ENCODE measurements at regions not wholly inside any gene's neighbourhood (a gene's known extent, or its start where the extent isn't known, plus 50 kb on each side); places are given as distances from the start of the nearest gene placed in this dataset.
"Not testable (repeated sequence)": the region's sequence is repeated elsewhere in the genome, so short reads cannot be mapped to it uniquely, and the experiment has no call there.

GRCh38 chr4:170247596-170247995 is 157.8 kb upstream of the AADAT start:
- Mint-ChIP-seq H3K4me1 (ENCODE audit: low read depth) (no peaks in the 10 kb centered on the region), H3K4me3 (no peak overlapping the region)

GRCh38 chr4:170243662-170244288 is 154.0 kb upstream of the AADAT start:
- DNase-seq (no peak), ATAC-seq (replicated peaks in 1 of 2) (no peak)
- Mint-ChIP-seq H3K36me3 (ENCODE audit: insufficient read depth in 2 of 2) (peaks cover 0 to 2% of the 10 kb centered on the region in 2 donors), H3K4me1 (ENCODE audit: low read depth) (no peaks in the 10 kb centered on the region), H3K27ac (no peak overlapping the region), H3K9me3 (no peaks in the 10 kb centered on the region), H3K27me3 (ENCODE audit: low read depth) (no peaks in the 10 kb centered on the region), H3K4me3 (no peak overlapping the region)

More at GRCh38 chr4:170247596-170247995, 157.8 kb upstream of the AADAT start:
- H3K9me3 Mint-ChIP-seq = peaks cover 0 to 2% of the 10 kb centered on the region in 2 donors
- H3K36me3 Mint-ChIP-seq (ENCODE audit: insufficient read depth in 2 of 2) = peaks cover 0 to 2% of the 10 kb centered on the region in 2 donors
- no peak overlapping the region for H3K27ac Mint-ChIP-seq
- H3K27me3 Mint-ChIP-seq (ENCODE audit: low read depth) = no peaks in the 10 kb centered on the region
- no peak for ATAC-seq (replicated peaks in 1 of 2)
- no peak for DNase-seq

GRCh38 chr4:170242471-170242870 is 152.7 kb upstream of the AADAT start:
- no peak overlapping the region for H3K4me3 Mint-ChIP-seq
- no peak overlapping the region for H3K27ac Mint-ChIP-seq
- peaks cover 0 to 2% of the 10 kb centered on the region in 2 donors for H3K36me3 Mint-ChIP-seq (ENCODE audit: insufficient read depth in 2 of 2)
- H3K9me3 Mint-ChIP-seq = no peaks in the 10 kb centered on the region
- DNase-seq = no peak
- H3K4me1 Mint-ChIP-seq (ENCODE audit: low read depth) = no peaks in the 10 kb centered on the region
- no peak for ATAC-seq (replicated peaks in 1 of 2)
- no peaks in the 10 kb centered on the region for H3K27me3 Mint-ChIP-seq (ENCODE audit: low read depth)

GRCh38 chr4:170234800-170235199 is 145.0 kb upstream of the AADAT start:
- no peak overlapping the region for H3K27ac Mint-ChIP-seq
- H3K4me3 Mint-ChIP-seq = no peak overlapping the region
- H3K36me3 Mint-ChIP-seq (ENCODE audit: insufficient read depth in 2 of 2) = no peaks in the 10 kb centered on the region
- DNase-seq = no peak
- H3K4me1 Mint-ChIP-seq (ENCODE audit: low read depth) = no peaks in the 10 kb centered on the region
- no peaks in the 10 kb centered on the region for H3K9me3 Mint-ChIP-seq
- H3K27me3 Mint-ChIP-seq (ENCODE audit: low read depth) = no peaks in the 10 kb centered on the region
- no peak for ATAC-seq (replicated peaks in 1 of 2)

GRCh38 chr4:170231377-170231776 is 141.6 kb upstream of the AADAT start:
- H3K9me3 Mint-ChIP-seq = no peaks in the 10 kb centered on the region
- peaks cover 5% of the 10 kb centered on the region for H3K27me3 Mint-ChIP-seq (ENCODE audit: low read depth)
- no peak overlapping the region for H3K4me3 Mint-ChIP-seq
- H3K27ac Mint-ChIP-seq = no peak overlapping the region
- no peak for DNase-seq
- no peaks in the 10 kb centered on the region for H3K36me3 Mint-ChIP-seq (ENCODE audit: insufficient read depth in 2 of 2)
- no peaks in the 10 kb centered on the region for H3K4me1 Mint-ChIP-seq (ENCODE audit: low read depth)
- no peak for ATAC-seq (replicated peaks in 1 of 2)

GRCh38 chr4:170230242-170230641 is 140.5 kb upstream of the AADAT start:
- no peak for DNase-seq
- H3K27ac Mint-ChIP-seq = no peak overlapping the region

GRCh38 chr4:170229006-170229405 is 139.2 kb upstream of the AADAT start:
- peaks cover 5% of the 10 kb centered on the region for H3K27me3 Mint-ChIP-seq (ENCODE audit: low read depth)
- H3K36me3 Mint-ChIP-seq (ENCODE audit: insufficient read depth in 2 of 2) = no peaks in the 10 kb centered on the region
- H3K27ac Mint-ChIP-seq = no peak overlapping the region
- DNase-seq = no peak
- no peaks in the 10 kb centered on the region for H3K4me1 Mint-ChIP-seq (ENCODE audit: low read depth)
- H3K4me3 Mint-ChIP-seq = no peak overlapping the region
- no peaks in the 10 kb centered on the region for H3K9me3 Mint-ChIP-seq
- ATAC-seq (replicated peaks in 1 of 2) = no peak

More at GRCh38 chr4:170230242-170230641, 140.5 kb upstream of the AADAT start:
- Mint-ChIP-seq H3K4me3 (no peak overlapping the region), H3K27me3 (ENCODE audit: low read depth) (peaks cover 5% of the 10 kb centered on the region), H3K36me3 (ENCODE audit: insufficient read depth in 2 of 2) (no peaks in the 10 kb centered on the region), H3K4me1 (ENCODE audit: low read depth) (no peaks in the 10 kb centered on the region), H3K9me3 (no peaks in the 10 kb centered on the region)
- ATAC-seq (replicated peaks in 1 of 2) = no peak

GRCh38 chr4:170227928-170228327 is 138.2 kb upstream of the AADAT start:
- ATAC-seq (replicated peaks in 1 of 2) = no peak
- no peaks in the 10 kb centered on the region for H3K36me3 Mint-ChIP-seq (ENCODE audit: insufficient read depth in 2 of 2)
- H3K4me3 Mint-ChIP-seq = no peak overlapping the region
- H3K27me3 Mint-ChIP-seq (ENCODE audit: low read depth) = peaks cover 5% of the 10 kb centered on the region
- H3K4me1 Mint-ChIP-seq (ENCODE audit: low read depth) = no peaks in the 10 kb centered on the region
- H3K27ac Mint-ChIP-seq = no peak overlapping the region
- no peak for DNase-seq
- no peaks in the 10 kb centered on the region for H3K9me3 Mint-ChIP-seq

GRCh38 chr4:170226288-170226687 is 136.5 kb upstream of the AADAT start:
- Mint-ChIP-seq H3K4me3 (no peak overlapping the region), H3K9me3 (no peaks in the 10 kb centered on the region), H3K27me3 (ENCODE audit: low read depth) (peaks cover 5% of the 10 kb centered on the region), H3K27ac (no peak overlapping the region), H3K36me3 (ENCODE audit: insufficient read depth in 2 of 2) (no peaks in the 10 kb centered on the region), H3K4me1 (ENCODE audit: low read depth) (no peaks in the 10 kb centered on the region)
- ATAC-seq (replicated peaks in 1 of 2) = no peak
- no peak for DNase-seq

- DNase-seq (no peak), ATAC-seq (replicated peaks in 1 of 2) (no peak)
- Mint-ChIP-seq H3K4me3 (no peak overlapping the region), H3K27me3 (ENCODE audit: low read depth) (no peaks in the 10 kb centered on the region), H3K9me3 (peaks cover 12 to 15% of the 10 kb centered on the region in 2 donors), H3K27ac (no peak overlapping the region), H3K36me3 (ENCODE audit: insufficient read depth in 2 of 2) (peaks cover 3 to 9% of the 10 kb centered on the region in 2 donors), H3K4me1 (ENCODE audit: low read depth) (no peaks in the 10 kb centered on the region)
Observed at GRCh38 chr4:170214731-170215130, 125.0 kb upstream of the AADAT start.

GRCh38 chr4:170214101-170214500 is 124.3 kb upstream of the AADAT start:
- Mint-ChIP-seq H3K36me3 (ENCODE audit: insufficient read depth in 2 of 2) (peaks cover 3 to 9% of the 10 kb centered on the region in 2 donors), H3K9me3 (peaks cover 15% of the 10 kb centered on the region in 2 donors), H3K27ac (no peak overlapping the region), H3K4me3 (no peak overlapping the region), H3K27me3 (ENCODE audit: low read depth) (no peaks in the 10 kb centered on the region), H3K4me1 (ENCODE audit: low read depth) (no peaks in the 10 kb centered on the region)
- DNase-seq (no peak), ATAC-seq (replicated peaks in 1 of 2) (no peak)

- ATAC-seq (replicated peaks in 1 of 2) (no peak), DNase-seq (no peak)
- H3K4me3 Mint-ChIP-seq = no peak overlapping the region
- no peaks in the 10 kb centered on the region for H3K27me3 Mint-ChIP-seq (ENCODE audit: low read depth)
- no peak overlapping the region for H3K27ac Mint-ChIP-seq
- H3K9me3 Mint-ChIP-seq = peaks cover 5 to 7% of the 10 kb centered on the region in 2 donors
- H3K4me1 Mint-ChIP-seq (ENCODE audit: low read depth) = no peaks in the 10 kb centered on the region
- H3K36me3 Mint-ChIP-seq (ENCODE audit: insufficient read depth in 2 of 2) = no peaks in the 10 kb centered on the region
Observed at GRCh38 chr4:170202721-170203120, 113.0 kb upstream of the AADAT start.

GRCh38 chr4:170198747-170199146 is 109.0 kb upstream of the AADAT start:
- Mint-ChIP-seq H3K4me3 (no peak overlapping the region), H3K4me1 (ENCODE audit: low read depth) (no peaks in the 10 kb centered on the region), H3K27ac (no peak overlapping the region), H3K36me3 (ENCODE audit: insufficient read depth in 2 of 2) (no peaks in the 10 kb centered on the region), H3K27me3 (ENCODE audit: low read depth) (no peaks in the 10 kb centered on the region), H3K9me3 (peaks cover 5 to 6% of the 10 kb centered on the region in 2 donors)
- DNase-seq (no peak), ATAC-seq (replicated peaks in 1 of 2) (no peak)

- not testable (repeated sequence) for H3K36me3 Mint-ChIP-seq (ENCODE audit: insufficient read depth in 2 of 2); H3K27me3 Mint-ChIP-seq (ENCODE audit: low read depth); ATAC-seq (replicated peaks in 1 of 2); H3K4me1 Mint-ChIP-seq (ENCODE audit: low read depth); H3K27ac Mint-ChIP-seq; DNase-seq; H3K4me3 Mint-ChIP-seq; H3K9me3 Mint-ChIP-seq
Observed at GRCh38 chr4:170194794-170195193, 105.0 kb upstream of the AADAT start.
